Fibroblast of lung (primary cell): ENCODE measurements at regions not wholly inside any gene's neighbourhood (a gene's known extent, or its start where the extent isn't known, plus 50 kb on each side); places are given as distances from the start of the nearest gene placed in this dataset.

Source experiments
- DNase-seq, 2 donors: peaks; one replicate each; pipeline versions ENCODE4 v3.0.0 to v3.0.0-alpha.2; 2010; ENCODE audit warnings: low read depth in 2 of 2
- H2AFZ ChIP-seq: 2 replicates; pipeline ENCODE4 v1.5.1; 2012; ENCODE audit warnings: low read length, control low read depth, inconsistent platforms
- H3K27ac ChIP-seq: 2 replicates; pipeline ENCODE4 v1.5.1; 2011; ENCODE audit warnings: low read length, control low read depth; ENCODE audit not compliant: insufficient read depth
- H3K27me3 ChIP-seq: 2 replicates; pipeline ENCODE4 v1.5.1; 2011; ENCODE audit warnings: mild to moderate bottlenecking, low read length; ENCODE audit not compliant: control insufficient read depth, insufficient read depth
- H3K36me3 ChIP-seq: 2 replicates; pipeline ENCODE4 v1.5.1; 2011; ENCODE audit warnings: low read length; ENCODE audit not compliant: control insufficient read depth, insufficient read depth
- H3K4me1 ChIP-seq: 2 replicates; pipeline ENCODE4 v1.5.1; 2011; ENCODE audit warnings: low read length; ENCODE audit not compliant: control insufficient read depth, insufficient read depth; ENCODE audit errors: extremely low read depth
- H3K4me2 ChIP-seq: 2 replicates; pipeline ENCODE4 v1.5.1; 2011; ENCODE audit warnings: low read length, control low read depth; ENCODE audit not compliant: insufficient read depth; ENCODE audit errors: extremely low read depth
- H3K4me3 ChIP-seq, 4 experiments: fragments of 200-600 bp in 1 of 4; sonication (generic) in 1 of 4; replicated peaks in 1 of 4; 2 replicates each; pipeline ENCODE4 v1.5.1; 2011 to 2016; ENCODE audit warnings: low read length in 4 of 4, low read depth in 3 of 4, mild to moderate bottlenecking in 3 of 4, control low read depth in 2 of 4, inconsistent platforms in 1 of 4, mixed read lengths in 1 of 4; ENCODE audit not compliant: insufficient read depth in 1 of 4; ENCODE audit errors: control extremely low read depth in 1 of 4
- H3K79me2 ChIP-seq: 2 replicates; pipeline ENCODE4 v1.5.1; 2012; ENCODE audit warnings: mild to moderate bottlenecking, low read length, inconsistent platforms; ENCODE audit not compliant: control insufficient read depth, insufficient read depth
- H3K9ac ChIP-seq: 2 replicates; pipeline ENCODE4 v1.5.1; 2011; ENCODE audit warnings: mild to moderate bottlenecking, low read length, control low read depth; ENCODE audit not compliant: insufficient read depth
- H3K9me3 ChIP-seq: 2 replicates; pipeline ENCODE4 v1.5.1; 2012; ENCODE audit warnings: low read depth, low read length; ENCODE audit not compliant: control insufficient read depth, insufficient read depth
- H4K20me1 ChIP-seq: 2 replicates; pipeline ENCODE4 v1.5.1; 2011; ENCODE audit warnings: low read length; ENCODE audit not compliant: control insufficient read depth, insufficient read depth; ENCODE audit errors: extremely low read depth
- CTCF ChIP-seq, 2 donors: IDR thresholded peaks in 1 of 2; conservative IDR thresholded peaks in 1 of 2; 1 replicate in 1 of 2; 2 replicates in 1 of 2; pipeline ENCODE4 v1.5.1; 2011 to 2012; ENCODE audit warnings: low read length in 2 of 2, control low read depth in 1 of 2, inconsistent platforms in 1 of 2, low read depth in 1 of 2, mild to moderate bottlenecking in 1 of 2
- EZH2 ChIP-seq: IDR thresholded peaks from 2 replicates; pipeline ENCODE4 v1.5.1; 2012; ENCODE audit warnings: low read length, control low read depth, mild to moderate bottlenecking; ENCODE audit errors: missing control alignments

DNA sequence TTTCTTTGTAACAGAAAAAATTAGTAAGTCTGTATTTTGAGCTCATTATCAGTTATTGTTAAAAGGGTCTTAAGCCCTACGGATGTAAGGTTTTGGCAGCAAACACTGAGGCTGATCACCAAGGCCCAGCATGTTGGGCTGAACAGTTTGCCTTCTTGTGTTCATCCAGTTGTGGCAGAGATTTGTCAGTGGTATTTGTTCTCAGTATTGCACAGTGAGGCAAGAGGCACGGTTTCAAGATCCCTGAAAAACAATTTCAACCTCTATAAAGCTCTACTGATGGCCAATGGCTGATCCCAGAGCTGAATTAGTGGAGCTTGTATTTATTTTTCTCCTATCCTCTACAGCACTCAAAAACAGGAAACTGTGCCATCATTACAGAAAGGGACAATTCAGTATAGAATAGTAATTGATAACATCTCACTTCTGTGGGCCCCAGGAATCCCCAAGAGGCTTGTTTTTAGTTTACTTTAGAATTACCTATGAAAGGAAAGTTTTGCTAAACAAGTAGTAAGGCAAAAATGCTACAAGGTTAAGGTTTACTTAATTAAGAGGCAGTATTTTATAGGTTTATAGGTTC is 191.8 kb upstream of the RAB4A start:
- no peaks in the 10 kb centered on the region for H3K36me3 ChIP-seq
- H2AFZ ChIP-seq, result no peak overlapping the region
- no peak overlapping the region for H3K4me2 ChIP-seq
- no peak overlapping the region for H3K9ac ChIP-seq
- H3K4me1 ChIP-seq, result no peaks in the 10 kb centered on the region
- no peaks in the 10 kb centered on the region for H3K9me3 ChIP-seq
- no peaks in the 10 kb centered on the region for H4K20me1 ChIP-seq
- H3K4me3 ChIP-seq, result no peak overlapping the region
- H3K79me2 ChIP-seq, result no peaks in the 10 kb centered on the region
- H3K27ac ChIP-seq, result no peak overlapping the region
- no peaks in the 10 kb centered on the region for H3K27me3 ChIP-seq
- no peak for TF ChIP-seq CTCF (conservative IDR thresholded peaks at IDR 0.05 in 1 of 2, IDR thresholded peaks at IDR 0.05 in 1 of 2; ENCODE audit: low read depth in 1 of 2, low read length in 2 of 2)
- TF ChIP-seq EZH2, result no peak
- no peak for DNase-seq

DNA sequence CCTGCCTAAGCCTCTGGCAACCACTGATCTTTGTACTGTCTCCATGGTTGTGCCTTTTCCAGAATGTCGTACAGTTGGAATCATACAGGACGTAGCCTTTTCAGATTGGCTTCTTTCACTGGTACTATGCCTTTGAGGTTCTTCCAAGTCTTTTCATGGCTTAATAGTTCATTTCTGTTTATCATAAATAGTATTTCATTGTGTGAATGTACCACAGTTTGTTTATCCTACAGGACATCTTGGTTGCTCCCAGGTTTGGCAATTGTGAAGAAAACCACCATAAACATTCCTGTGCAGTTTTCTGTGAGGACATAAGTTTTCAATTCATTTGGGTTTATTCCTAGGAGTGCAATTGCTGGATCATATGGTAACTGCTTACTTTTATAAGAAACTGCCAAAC is 190.6 kb upstream of the RAB4A start:
- Histone ChIP-seq H3K79me2 (no peaks in the 10 kb centered on the region), H4K20me1 (no peaks in the 10 kb centered on the region), H3K36me3 (no peaks in the 10 kb centered on the region), H3K4me2 (no peak overlapping the region), H3K27ac (no peak overlapping the region), H3K4me1 (no peaks in the 10 kb centered on the region), H2AFZ (no peak overlapping the region), H3K9ac (no peak overlapping the region), H3K27me3 (no peaks in the 10 kb centered on the region), H3K4me3 (no peak overlapping the region), H3K9me3 (no peaks in the 10 kb centered on the region)
- TF ChIP-seq CTCF (conservative IDR thresholded peaks at IDR 0.05 in 1 of 2, IDR thresholded peaks at IDR 0.05 in 1 of 2; ENCODE audit: low read depth in 1 of 2, low read length in 2 of 2) (no peak), EZH2 (no peak)
- no peak for DNase-seq

- no peaks in the 10 kb centered on the region for H4K20me1 ChIP-seq
- TF ChIP-seq CTCF (conservative IDR thresholded peaks at IDR 0.05 in 1 of 2, IDR thresholded peaks at IDR 0.05 in 1 of 2; ENCODE audit: low read depth in 1 of 2, low read length in 2 of 2) (no peak), EZH2 (no peak)
These were observed 185.6 kb upstream of the RAB4A start for GRCh38 chr1:229085291-229085690.

More at GRCh38 chr1:229085291-229085690, 185.6 kb upstream of the RAB4A start:
- Histone ChIP-seq H3K79me2 (no peaks in the 10 kb centered on the region), H3K4me2 (no peak overlapping the region), H2AFZ (no peak overlapping the region), H3K36me3 (no peaks in the 10 kb centered on the region), H3K4me1 (no peaks in the 10 kb centered on the region), H3K27me3 (no peaks in the 10 kb centered on the region), H3K4me3 (no peak overlapping the region), H3K27ac (no peak overlapping the region), H3K9me3 (no peaks in the 10 kb centered on the region), H3K9ac (no peak overlapping the region)
- DNase-seq, result no peak
